Kidney (tissue), 13 donors: ENCODE measurements at regions not wholly inside any gene's neighbourhood (a gene's known extent, or its start where the extent isn't known, plus 50 kb on each side); places are given as distances from the start of the nearest gene placed in this dataset.

Experiments used
- DNase-seq, 5 donors: peaks; one replicate each; pipeline ENCODE4 v3.0.0-alpha.2; 2013 to 2020
- FAIRE-seq: peaks from 2 replicates; lab custom pipeline; 2012; peaks lifted over from hg19 to GRCh38; lab: Jason Lieb, UNC
- H3K27ac ChIP-seq, 2 donors: one replicate each; pipeline ENCODE4 v1.7.0; 2013; ENCODE audit warnings: low read depth in 2 of 2, low read length in 2 of 2, inconsistent platforms in 1 of 2
- H3K27me3 ChIP-seq: one replicate; pipeline ENCODE4 v1.7.1; 2013; ENCODE audit warnings: low read length, inconsistent platforms; ENCODE audit not compliant: control insufficient read depth, insufficient read depth
- H3K36me3 ChIP-seq, 3 donors: one replicate each; pipeline versions ENCODE4 v1.7.0 to v1.7.1; 2013; ENCODE audit warnings: low read length in 3 of 3, control low read depth in 1 of 3, inconsistent platforms in 1 of 3; ENCODE audit not compliant: insufficient read depth in 3 of 3, control insufficient read depth in 2 of 3
- H3K4me1 ChIP-seq, 3 donors: one replicate each; pipeline versions ENCODE4 v1.7.0 to v1.7.1; 2013; ENCODE audit warnings: low read length in 3 of 3, inconsistent platforms in 1 of 3, low read depth in 1 of 3; ENCODE audit not compliant: control insufficient read depth in 2 of 3, insufficient read depth in 2 of 3
- H3K4me3 ChIP-seq, 3 donors: one replicate each; pipeline versions ENCODE4 v1.7.0 to v1.8.1; 2013; ENCODE audit warnings: low read length in 3 of 3, control low read depth in 1 of 3, inconsistent platforms in 1 of 3
- H3K9ac ChIP-seq, 3 donors: one replicate each; pipeline versions ENCODE4 v1.7.0 to v1.7.1; 2013; ENCODE audit warnings: low read length in 3 of 3, control low read depth in 1 of 3, inconsistent platforms in 1 of 3
- H3K9me3 ChIP-seq, 3 donors: one replicate each; pipeline versions ENCODE4 v1.7.0 to v1.7.1; 2013; ENCODE audit warnings: low read length in 3 of 3, control low read depth in 1 of 3, inconsistent platforms in 1 of 3; ENCODE audit not compliant: control insufficient read depth in 2 of 3, insufficient read depth in 1 of 3
- intact Hi-C: fragments of 100-400 bp; cut with DNase I; formaldehyde crosslinking; loops from one replicate; pipeline ENCODE4 v1.11.1; 2022
- TF ChIP-seq, protein P1 (sequence below): IDR thresholded peaks from 3 replicates; pipeline ENCODE4 v1.5.1; 2012; ENCODE audit warnings: mild to moderate bottlenecking, moderate library complexity, borderline replicate concordance; ENCODE audit not compliant: insufficient read depth; ENCODE audit errors: extremely low read depth
- donor health status: control.
- donor health status: control.
- donor health status: control.
- donor health status: control.
- donor health status: control.
- donor health status: DM: yes; HTN: yes; CAD: no.
- donor health status: Normal renal cell carcinoma (clear cell type).

DNA sequence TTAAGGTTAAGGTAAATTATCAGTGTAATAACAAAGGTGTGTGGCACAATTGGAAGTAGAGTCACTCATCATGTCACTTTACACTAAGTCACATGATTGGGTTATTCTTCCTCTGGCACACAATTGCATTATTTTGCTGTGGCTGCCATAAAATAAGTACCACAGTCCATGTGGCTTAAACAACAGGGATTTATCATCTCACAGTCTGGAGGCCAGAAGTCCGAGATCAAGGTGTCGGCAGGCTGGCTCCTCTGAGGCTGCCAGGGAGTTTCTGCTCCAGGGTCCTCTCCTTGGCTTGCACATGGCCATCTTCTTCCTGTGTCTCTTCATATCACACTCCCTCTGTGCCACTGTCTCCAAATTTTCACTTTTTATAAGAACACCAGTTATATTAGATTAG lies 421.2 kb downstream of the CMPK2 start:
- Histone ChIP-seq H3K4me1 (no peaks in the 10 kb centered on the region), H3K27ac (no peak overlapping the region), H3K9ac (no peak overlapping the region), H3K9me3 (no peaks in the 10 kb centered on the region), H3K36me3 (no peaks in the 10 kb centered on the region), H3K4me3 (no peak overlapping the region), H3K27me3 (no peaks in the 10 kb centered on the region)
- intact Hi-C loops, result no loop called here
- DNase-seq (no peak), FAIRE-seq (no peak)
- TF ChIP-seq, protein P1, sequence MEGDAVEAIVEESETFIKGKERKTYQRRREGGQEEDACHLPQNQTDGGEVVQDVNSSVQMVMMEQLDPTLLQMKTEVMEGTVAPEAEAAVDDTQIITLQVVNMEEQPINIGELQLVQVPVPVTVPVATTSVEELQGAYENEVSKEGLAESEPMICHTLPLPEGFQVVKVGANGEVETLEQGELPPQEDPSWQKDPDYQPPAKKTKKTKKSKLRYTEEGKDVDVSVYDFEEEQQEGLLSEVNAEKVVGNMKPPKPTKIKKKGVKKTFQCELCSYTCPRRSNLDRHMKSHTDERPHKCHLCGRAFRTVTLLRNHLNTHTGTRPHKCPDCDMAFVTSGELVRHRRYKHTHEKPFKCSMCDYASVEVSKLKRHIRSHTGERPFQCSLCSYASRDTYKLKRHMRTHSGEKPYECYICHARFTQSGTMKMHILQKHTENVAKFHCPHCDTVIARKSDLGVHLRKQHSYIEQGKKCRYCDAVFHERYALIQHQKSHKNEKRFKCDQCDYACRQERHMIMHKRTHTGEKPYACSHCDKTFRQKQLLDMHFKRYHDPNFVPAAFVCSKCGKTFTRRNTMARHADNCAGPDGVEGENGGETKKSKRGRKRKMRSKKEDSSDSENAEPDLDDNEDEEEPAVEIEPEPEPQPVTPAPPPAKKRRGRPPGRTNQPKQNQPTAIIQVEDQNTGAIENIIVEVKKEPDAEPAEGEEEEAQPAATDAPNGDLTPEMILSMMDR, result no peak

DNA sequence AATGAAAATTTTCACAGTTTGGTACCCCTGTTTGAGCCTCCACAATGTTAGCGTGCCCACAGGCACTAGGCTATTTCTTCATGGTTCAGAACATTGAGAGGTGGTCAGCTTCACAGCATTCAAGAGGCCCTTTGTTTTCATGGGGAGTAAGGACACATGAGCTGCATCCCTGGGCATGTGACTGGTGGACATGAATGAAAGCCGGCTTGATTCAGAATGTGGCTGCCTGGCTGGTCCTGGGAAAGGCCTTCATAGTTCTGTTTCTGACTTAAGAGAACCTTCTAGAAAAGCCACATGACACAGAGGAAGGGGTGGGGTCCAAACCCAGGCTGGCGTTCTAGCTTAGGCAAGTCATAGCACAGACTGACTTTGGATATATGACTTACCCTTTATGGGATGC lies 420.6 kb downstream of the CMPK2 start:
- Histone ChIP-seq H3K9ac (no peak overlapping the region), H3K36me3 (no peaks in the 10 kb centered on the region), H3K4me1 (no peaks in the 10 kb centered on the region), H3K4me3 (no peak overlapping the region), H3K27ac (no peak overlapping the region), H3K9me3 (no peaks in the 10 kb centered on the region), H3K27me3 (no peaks in the 10 kb centered on the region)
- DNase-seq (no peak), FAIRE-seq (no peak)
- intact Hi-C loops, result no loop called here
- TF ChIP-seq, protein P1, result no peak

DNA sequence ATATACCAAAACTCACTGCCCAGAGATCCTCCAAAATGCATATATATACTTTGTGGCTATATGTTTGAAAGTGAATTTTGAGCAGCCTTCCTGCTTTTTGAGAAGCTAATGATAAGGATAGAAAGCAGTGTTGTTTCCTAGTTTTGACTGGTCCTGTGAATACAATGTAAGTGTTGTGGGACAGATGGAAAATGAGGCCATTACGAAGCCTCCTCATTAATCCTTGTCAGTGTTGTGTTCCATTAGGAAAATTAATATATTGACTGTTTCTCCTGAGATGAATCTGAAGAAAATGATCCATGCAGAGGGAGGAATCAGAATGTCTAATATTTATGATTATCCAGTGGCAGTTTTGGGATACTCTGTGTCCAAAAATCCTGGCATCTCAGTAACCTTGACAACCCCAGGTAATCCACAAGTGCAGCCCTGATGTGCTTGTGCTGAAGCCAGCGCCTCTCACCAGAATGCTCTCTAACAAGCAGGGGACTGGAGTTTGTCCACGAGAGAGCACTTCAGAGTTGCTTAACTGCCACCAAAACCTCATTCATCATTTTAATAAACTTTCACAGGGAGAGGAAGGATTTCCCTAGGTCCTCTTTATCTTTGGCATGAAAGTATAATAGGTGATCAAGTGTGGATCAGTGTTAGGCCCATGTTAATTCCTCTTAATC lies 418.6 kb downstream of the CMPK2 start:
- FAIRE-seq, result no peak

More for the DNA sequence above, 418.6 kb downstream of the CMPK2 start:
- H3K9ac ChIP-seq, result no peak overlapping the region
- no peak overlapping the region for H3K4me3 ChIP-seq
- no peak overlapping the region for H3K27ac ChIP-seq
- TF ChIP-seq, protein P1, result no peak
- DNase-seq, result no peak
- no peaks in the 10 kb centered on the region for H3K36me3 ChIP-seq
- H3K4me1 ChIP-seq, result no peaks in the 10 kb centered on the region
- no peaks in the 10 kb centered on the region for H3K9me3 ChIP-seq
- H3K27me3 ChIP-seq, result no peaks in the 10 kb centered on the region
- intact Hi-C loops, result no loop called here
